ENCODE measurements at regions not wholly inside any gene's neighbourhood (a gene's known extent, or its start where the extent isn't known, plus 50 kb on each side); places are given as distances from the start of the nearest gene placed in this dataset.

GRCh38 chr14:26395726-26396125, 202.1 kb downstream of the NOVA1 start:
- no peak for DNase-seq

DNA sequence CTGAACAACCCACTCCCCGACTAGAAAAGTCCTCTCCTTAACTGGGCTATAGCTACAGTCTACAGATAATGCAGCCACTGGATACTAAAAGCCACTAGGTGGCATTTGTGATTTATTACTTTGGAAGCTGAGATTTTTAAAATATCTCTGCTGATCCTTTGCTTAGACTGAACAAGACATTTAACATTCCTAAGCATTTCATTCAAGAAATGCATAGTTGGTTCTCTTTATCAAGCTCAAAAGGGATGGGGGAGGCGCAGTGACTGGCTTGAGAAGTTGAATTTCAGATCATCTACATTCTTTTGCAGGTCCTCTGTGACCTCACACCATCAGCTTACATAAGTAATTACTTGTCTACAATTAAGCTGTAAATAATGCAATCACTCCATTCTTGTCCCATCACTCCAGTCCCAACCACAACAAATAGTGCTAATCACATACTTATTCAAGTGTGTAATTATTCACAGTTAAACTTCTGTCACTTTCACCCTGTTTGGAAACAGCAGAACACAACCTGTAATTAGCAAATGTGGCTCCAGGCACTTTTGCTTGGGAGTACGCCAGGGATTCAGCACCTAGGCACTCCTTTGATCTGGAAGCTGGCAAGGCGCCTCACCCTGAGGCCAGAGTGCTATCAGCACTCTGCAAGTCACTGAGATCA, 203.6 kb downstream of the NOVA1 start:
- peak; percentile 69 for DNase-seq

DNA sequence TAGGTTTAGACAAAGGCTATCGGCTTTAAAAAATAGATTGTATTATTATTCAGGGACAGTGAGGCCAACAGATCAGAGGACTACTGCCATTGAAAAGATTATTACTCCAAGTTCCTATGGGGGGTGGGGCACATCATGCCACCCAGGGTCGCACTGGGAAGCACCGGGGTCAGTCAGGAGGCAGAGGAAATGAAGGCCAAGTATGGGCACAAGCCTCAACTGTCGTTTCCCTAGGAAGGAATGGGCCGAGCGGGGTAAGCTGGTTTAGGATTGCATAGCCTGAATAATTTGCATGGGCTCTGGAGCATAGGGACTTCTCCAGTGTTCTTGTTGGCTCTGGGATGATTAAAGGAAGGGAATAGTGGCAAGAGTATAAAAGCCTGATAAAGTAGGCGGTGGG, 205.3 kb downstream of the NOVA1 start:
- no peak for DNase-seq

DNA sequence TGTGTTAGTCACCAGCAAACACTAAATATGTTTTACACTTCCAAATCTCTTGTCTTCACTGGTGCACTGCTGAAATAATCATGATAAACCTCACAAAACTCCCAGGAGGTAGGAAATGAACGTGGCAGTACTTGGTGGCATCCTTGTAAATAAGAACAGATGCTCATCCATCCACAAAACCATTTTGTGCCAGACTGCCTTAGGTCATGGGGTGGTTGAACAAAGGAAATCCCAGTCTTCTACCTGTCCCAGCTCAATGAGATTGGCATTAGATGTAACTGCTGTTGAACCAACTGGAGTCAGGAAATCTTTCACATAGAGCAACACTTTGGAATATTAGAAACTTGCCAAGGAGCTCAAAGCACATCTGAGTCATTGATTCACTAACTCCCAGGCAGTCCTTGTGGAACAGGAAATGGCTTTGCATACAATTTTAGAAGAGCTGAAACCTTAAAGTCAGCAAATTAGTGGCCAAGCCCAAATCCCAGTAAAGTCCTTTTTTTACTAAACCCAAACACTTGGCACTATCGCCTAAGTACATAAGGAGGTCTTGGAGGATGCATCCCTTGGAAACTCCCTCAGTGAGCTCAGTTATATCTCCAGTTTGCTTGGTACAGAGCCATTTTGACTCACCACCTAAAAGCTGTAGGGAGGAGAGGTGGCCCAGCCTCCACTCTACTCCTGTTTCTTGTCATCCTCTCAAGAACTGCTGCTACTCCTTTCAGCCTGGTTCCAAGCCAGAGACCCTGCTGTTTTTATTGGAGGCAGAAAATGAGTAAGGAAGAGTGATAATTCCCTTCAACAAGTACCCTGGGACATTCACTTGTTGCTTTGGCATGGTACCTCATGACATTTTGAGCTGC, 208.0 kb downstream of the NOVA1 start:
- DNase-seq = no peak

- no peak for DNase-seq
Observed at GRCh38 chr14:26385310-26385709, 212.5 kb downstream of the NOVA1 start.

DNA sequence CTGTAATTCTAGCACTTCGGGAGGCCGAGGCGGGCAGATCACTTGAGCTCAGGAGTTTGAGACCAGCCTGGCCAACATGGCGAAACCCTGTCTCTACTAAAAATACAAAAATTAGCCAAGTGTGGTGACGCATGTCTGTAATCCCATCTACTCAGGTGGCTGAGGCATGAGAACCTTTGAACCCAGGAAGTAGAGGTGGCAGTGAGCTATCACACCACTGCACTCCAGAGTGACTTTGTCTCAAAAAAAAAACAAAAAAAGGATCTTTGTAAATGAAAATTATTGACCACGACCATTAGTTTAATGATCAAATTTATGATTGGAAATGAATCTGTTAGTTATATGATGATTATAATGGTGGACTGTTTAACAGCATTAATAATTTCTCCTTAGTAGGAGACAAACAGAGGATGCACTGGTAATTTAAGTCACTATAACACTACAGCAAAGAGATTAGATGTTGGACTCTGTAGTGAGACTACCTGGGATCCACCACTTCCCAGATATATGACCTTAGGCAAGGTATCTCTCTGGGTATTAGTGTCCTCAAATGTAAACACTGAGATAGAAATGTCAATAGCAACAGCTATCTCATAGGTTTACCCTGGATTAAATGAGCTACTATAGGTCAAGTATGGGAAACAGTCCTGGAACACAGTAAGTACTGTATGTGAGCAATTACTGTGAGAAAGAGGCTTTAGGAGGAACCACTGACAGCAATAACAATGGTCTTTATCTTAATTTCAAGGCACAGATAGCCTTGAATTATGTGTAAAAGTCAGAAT, 214.7 kb downstream of the NOVA1 start:
- no peak for DNase-seq

DNA sequence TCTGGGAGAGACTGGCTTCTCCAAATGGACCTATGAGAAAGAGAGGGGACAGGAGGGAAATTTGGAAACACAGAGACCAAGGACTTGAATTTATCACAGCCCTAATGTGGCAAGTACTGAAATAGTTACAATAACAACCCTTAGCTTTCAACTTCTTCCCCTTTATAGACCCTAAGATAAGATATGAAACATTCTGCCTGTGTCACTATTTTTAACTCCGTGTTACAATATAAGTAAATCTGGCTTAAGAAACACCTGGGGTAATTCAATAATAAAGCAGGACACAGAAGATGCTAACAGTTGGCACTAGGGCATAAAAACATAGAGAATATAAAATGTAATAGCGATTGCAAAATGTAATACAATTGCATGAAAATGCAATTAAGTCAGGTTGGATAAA, 216.4 kb downstream of the NOVA1 start:
- DNase-seq = no peak

GRCh38 chr14:26380637-26381036, 217.2 kb downstream of the NOVA1 start:
- DNase-seq = no peak

- DNase-seq = no peak
Observed at GRCh38 chr14:26379951-26380350, 217.9 kb downstream of the NOVA1 start.

- no peak for DNase-seq
Observed at GRCh38 chr14:26377150-26377549, 220.7 kb downstream of the NOVA1 start.

- no peak for DNase-seq
Observed at GRCh38 chr14:26370115-26370514, 227.7 kb downstream of the NOVA1 start.

- no peak for DNase-seq
Observed at GRCh38 chr14:26363689-26364088, 234.1 kb downstream of the NOVA1 start.

DNA sequence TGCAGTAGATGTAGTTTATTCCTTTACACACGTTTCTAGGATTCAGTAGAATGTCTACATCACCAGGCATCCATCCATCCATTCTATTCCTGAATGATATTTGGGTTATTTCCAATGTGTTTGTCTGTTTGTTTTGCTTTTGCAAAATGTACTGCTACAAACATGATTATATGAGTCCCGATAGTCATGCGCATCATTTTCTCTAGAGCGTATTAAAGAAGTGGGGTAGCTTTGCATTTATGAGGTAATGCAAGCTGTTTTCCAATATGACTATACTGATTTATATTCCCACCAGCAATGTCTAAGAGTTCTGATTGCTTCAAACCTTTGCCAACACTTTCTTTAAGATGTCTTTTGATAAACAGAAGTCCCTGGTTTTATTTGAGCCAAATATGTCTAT, 253.2 kb downstream of the NOVA1 start:
- no peak for DNase-seq

DNA sequence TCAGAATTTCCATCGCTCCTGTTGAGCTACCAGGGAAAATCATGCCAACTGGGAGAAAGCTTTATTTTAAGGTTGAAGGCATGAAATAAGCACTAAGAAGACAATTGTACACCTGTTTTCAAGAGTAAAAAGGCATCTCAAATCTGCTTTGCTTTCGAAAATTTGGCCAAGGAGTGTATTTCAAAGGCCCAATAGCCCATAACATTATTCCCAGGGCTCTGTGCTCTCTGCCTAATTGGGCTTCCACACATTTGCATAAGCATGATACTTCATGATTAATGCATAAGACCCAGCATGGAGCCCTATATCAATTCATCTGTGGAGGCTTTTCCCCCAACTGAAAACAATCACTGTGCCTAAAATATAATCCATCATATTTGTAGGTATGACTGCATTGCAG, 258.5 kb downstream of the NOVA1 start:
- no peak for DNase-seq

DNA sequence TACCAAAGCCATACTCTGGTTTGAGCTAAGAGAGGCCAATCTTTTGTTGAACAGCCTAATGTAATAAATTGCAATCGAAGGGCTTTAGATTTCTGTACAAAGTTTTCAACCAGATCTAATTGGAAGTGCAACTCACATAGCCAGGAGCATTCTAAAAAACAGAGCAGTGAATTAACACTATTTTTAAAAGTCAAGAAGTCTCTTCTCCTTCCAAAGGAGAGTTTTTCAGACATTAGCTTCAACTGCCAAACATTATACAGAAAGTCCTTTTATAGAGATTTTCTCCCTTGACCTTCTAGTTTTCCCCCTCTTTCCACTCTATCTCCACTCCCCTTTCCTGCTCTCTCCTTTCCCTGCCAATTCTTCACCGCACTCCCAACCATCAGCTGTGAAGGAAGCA, 259.6 kb downstream of the NOVA1 start:
- DNase-seq = no peak

- no peak for DNase-seq
Observed at GRCh38 chr14:26334288-26334687, 263.5 kb downstream of the NOVA1 start.

- DNase-seq = no peak
Observed at GRCh38 chr14:26332966-26333365, 264.9 kb downstream of the NOVA1 start.

DNA sequence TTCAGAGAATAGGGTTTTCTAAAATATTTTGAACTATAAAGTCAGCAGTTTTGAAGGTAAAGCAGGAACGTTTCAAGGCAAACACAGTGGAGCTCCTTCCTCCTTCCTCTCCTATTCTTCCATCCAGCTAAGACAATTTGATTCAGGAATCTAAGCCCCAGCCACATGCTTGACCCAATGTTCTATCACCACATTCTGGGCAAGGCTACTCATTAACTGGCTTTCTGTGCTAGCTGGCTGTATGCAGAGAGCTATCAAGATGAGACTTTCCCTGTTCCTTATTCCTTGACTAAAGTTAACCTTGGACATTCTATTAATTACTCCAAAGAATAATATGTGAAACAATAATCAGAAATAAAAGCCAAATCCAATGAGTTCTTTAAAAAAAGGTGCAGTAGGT, 266.9 kb downstream of the NOVA1 start:
- DNase-seq = no peak

DNA sequence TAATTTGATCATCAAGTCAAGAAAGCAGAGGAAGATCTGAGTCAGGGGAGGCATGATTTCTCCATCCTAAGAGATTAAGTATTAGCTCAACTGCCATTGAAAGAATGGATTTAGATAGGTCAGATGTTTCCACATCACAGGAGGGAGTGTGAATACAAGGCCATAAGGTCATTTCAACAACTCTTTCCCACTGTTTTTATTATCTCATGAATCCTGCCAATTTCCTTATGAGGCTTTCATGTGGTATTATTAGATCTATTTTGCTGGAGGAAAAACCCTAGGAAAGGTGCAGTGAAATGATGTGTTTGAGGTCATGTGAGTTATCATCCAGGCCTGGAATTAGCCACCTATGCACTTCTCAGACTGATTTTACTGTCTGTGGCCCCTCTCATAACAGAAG, 269.0 kb downstream of the NOVA1 start:
- DNase-seq = no peak

- DNase-seq = peak; percentile 42
Observed at GRCh38 chr14:26323869-26324268, 274.0 kb downstream of the NOVA1 start.

DNA sequence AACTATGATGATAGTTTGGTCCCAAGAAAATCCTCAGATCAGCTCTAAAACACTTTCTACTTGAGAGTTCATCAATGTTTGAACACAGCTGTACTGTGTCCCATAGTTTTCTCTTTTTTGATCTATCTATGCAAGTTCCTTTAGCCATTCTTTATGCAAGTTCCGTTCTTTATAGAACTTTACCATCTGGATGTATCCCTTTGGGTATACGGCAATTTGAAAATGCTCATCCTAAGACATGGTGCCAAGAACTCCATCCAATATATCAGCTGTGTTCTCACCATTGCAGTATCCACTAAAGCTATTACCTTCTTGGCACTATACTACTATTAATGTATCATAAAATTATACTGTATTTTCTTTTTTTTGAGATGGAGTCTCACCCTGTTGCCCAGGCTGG, 276.9 kb downstream of the NOVA1 start:
- no peak for DNase-seq

GRCh38 chr14:26319139-26319864, 278.5 kb downstream of the NOVA1 start:
- DNase-seq = no peak

DNA sequence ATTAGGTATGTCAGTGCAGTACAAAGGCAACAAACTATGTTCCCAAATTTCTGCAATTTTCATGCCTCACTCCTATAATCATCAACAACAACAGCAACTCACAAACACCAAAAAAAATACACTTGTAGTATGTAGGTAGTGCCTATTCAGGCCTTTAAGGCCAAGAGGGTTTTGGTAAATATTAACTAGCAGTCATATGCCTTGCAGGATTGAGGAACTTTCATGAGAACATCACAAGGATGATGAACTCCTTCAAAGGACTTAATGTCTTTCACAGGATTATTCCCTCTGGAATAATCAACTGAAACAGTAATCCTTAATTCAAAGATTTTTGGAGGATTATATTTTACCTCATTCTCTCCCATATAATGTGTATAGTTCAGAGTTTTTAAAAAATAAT, 293.8 kb downstream of the NOVA1 start:
- no peak for DNase-seq
